Upper lobe of left lung (tissue), 6 donors: ENCODE measurements at regions not wholly inside any gene's neighbourhood (a gene's known extent, or its start where the extent isn't known, plus 50 kb on each side); places are given as distances from the start of the nearest gene placed in this dataset.

Experiments used
- ATAC-seq, 2 donors: fragments of 200-7000 bp; cut with Tn5 transposase; one replicate each; pipeline ENCODE4 v1.9.1; 2022; ENCODE audit warnings: mild to moderate bottlenecking in 2 of 2, moderate library complexity in 2 of 2; ENCODE audit not compliant: low FRiP score in 2 of 2
- DNase-seq, 2 donors: peaks; one replicate each; pipeline ENCODE4 v3.0.0-alpha.2; 2019 to 2020
- H3K27ac ChIP-seq, 4 donors: fragments of 200-600 bp; sonication (generic); one replicate each; pipeline ENCODE4 v1.5.1; 2016 to 2019
- H3K27me3 ChIP-seq, 4 donors: fragments of 200-600 bp; sonication (generic); one replicate each; pipeline ENCODE4 v1.5.1; 2017 to 2019
- H3K36me3 ChIP-seq, 4 donors: fragments of 200-600 bp; sonication (generic); one replicate each; pipeline ENCODE4 v1.5.1; 2016 to 2019
- H3K4me1 ChIP-seq, 4 donors: fragments of 200-600 bp; sonication (generic); one replicate each; pipeline ENCODE4 v1.5.1; 2018 to 2019
- H3K4me3 ChIP-seq, 4 donors: fragments of 200-600 bp; sonication (generic); one replicate each; pipeline ENCODE4 v1.5.1; 2017 to 2019; ENCODE audit warnings: mild to moderate bottlenecking in 2 of 4, moderate library complexity in 1 of 4
- H3K9me3 ChIP-seq, 4 donors: fragments of 200-600 bp; sonication (generic); one replicate each; pipeline ENCODE4 v1.5.1; 2018 to 2019
- EP300 ChIP-seq, 4 donors: sonication (generic); formaldehyde crosslinking; IDR thresholded peaks; one replicate each; pipeline ENCODE4 v1.5.1; 2017; ENCODE audit warnings: antibody characterized with exemption in 4 of 4, control low read depth in 2 of 4
- POLR2A ChIP-seq, 4 donors: fragments of 450-650 bp; IDR thresholded peaks; one replicate each; pipeline ENCODE4 v1.5.1; 2016 to 2017; ENCODE audit warnings: antibody characterized with exemption in 4 of 4, mild to moderate bottlenecking in 2 of 4
- POLR2AphosphoS5 ChIP-seq, 2 donors: sonication (generic); formaldehyde crosslinking; IDR thresholded peaks; one replicate each; pipeline ENCODE4 v1.5.1; 2017; ENCODE audit warnings: antibody characterized with exemption in 2 of 2
- WGBS, 2 donors: methylation state at CpG; one replicate each; pipeline ENCODE4 v1.1.5; 2017 to 2018; 5-methylcytosine and 5-hydroxymethylcytosine counted together
- TF ChIP-seq, protein P1 (sequence below), 6 experiments: fragments of 450-650 bp in 4 of 6; fragments of 200-600 bp in 2 of 6; sonication (generic) in 2 of 6; IDR thresholded peaks; one replicate each; pipeline ENCODE4 v1.5.1; 2016 to 2019; ENCODE audit warnings: antibody characterized with exemption in 6 of 6
- donor health status: DM: no; HTN: no; CAD: no; lungs with moderate emphysema.
- donor health status: DM: no; HTN: yes; CAD: no; lungs with severe emphysema.

DNA sequence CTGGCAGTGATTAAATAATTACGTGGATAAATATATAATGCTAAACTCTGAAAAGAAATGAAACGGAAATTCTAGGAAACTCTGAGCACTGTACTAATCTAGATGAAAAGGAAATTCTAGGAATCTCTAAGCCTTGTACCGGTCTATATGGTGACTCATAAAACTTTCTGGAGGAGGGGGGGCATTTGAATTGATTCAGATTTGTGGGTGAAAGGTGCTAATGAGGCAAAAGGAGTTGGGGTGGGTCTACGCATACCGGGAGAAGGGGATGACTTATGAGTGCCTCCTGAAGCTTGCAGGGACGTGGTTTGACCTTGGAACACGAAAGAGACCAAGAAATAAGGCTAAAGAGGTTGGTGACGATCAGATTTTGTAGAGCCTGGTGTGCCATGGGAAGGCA is 151.7 kb upstream of the CASK start:
- ATAC-seq (no peak), DNase-seq (no peak)
- Histone ChIP-seq H3K9me3 (no peaks in the 10 kb centered on the region), H3K4me1 (no peaks in the 10 kb centered on the region), H3K27me3 (no peaks in the 10 kb centered on the region), H3K4me3 (no peak overlapping the region), H3K36me3 (no peaks in the 10 kb centered on the region), H3K27ac (no peak overlapping the region)
- 78 to 93% methylated on average over 8 of the region's 8 CpGs for WGBS, 2 donors
- no peak for TF ChIP-seq POLR2A (IDR thresholded peaks at IDR 0.05)
- TF ChIP-seq EP300 (IDR thresholded peaks at IDR 0.05) = no peak
- TF ChIP-seq POLR2AphosphoS5 (IDR thresholded peaks at IDR 0.05) = no peak

DNA sequence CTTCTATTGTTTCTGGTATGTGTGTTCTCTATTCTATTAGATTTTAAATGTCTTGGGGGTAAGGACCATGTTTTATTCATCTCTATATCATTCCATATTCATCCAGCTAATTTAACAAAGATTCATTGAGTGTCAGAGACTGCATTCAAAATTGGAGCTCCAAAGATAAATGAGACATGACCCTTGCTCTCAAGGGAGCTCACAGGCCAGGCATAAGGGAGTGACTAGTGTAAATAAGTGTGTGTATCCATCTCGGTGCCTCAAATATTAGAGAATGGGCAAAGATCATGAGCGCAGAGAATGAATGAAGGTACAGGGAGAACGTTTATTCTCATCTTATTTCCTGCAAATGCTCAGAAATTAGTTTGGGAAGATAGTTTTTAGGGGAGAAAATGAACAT is 150.1 kb upstream of the CASK start:
- Histone ChIP-seq H3K4me1 (no peaks in the 10 kb centered on the region), H3K9me3 (no peaks in the 10 kb centered on the region), H3K27me3 (no peaks in the 10 kb centered on the region), H3K36me3 (no peaks in the 10 kb centered on the region), H3K27ac (no peak overlapping the region), H3K4me3 (no peak overlapping the region)
- ATAC-seq (no peak), DNase-seq (no peak)
- 60 to 75% methylated on average over 3 of the region's 3 CpGs for WGBS, 2 donors
- no peak for TF ChIP-seq EP300 (IDR thresholded peaks at IDR 0.05)
- TF ChIP-seq POLR2A (IDR thresholded peaks at IDR 0.05) = no peak
- TF ChIP-seq, protein P1, sequence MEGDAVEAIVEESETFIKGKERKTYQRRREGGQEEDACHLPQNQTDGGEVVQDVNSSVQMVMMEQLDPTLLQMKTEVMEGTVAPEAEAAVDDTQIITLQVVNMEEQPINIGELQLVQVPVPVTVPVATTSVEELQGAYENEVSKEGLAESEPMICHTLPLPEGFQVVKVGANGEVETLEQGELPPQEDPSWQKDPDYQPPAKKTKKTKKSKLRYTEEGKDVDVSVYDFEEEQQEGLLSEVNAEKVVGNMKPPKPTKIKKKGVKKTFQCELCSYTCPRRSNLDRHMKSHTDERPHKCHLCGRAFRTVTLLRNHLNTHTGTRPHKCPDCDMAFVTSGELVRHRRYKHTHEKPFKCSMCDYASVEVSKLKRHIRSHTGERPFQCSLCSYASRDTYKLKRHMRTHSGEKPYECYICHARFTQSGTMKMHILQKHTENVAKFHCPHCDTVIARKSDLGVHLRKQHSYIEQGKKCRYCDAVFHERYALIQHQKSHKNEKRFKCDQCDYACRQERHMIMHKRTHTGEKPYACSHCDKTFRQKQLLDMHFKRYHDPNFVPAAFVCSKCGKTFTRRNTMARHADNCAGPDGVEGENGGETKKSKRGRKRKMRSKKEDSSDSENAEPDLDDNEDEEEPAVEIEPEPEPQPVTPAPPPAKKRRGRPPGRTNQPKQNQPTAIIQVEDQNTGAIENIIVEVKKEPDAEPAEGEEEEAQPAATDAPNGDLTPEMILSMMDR (IDR thresholded peaks at IDR 0.05) = no peak
- no peak for TF ChIP-seq POLR2AphosphoS5 (IDR thresholded peaks at IDR 0.05)

DNA sequence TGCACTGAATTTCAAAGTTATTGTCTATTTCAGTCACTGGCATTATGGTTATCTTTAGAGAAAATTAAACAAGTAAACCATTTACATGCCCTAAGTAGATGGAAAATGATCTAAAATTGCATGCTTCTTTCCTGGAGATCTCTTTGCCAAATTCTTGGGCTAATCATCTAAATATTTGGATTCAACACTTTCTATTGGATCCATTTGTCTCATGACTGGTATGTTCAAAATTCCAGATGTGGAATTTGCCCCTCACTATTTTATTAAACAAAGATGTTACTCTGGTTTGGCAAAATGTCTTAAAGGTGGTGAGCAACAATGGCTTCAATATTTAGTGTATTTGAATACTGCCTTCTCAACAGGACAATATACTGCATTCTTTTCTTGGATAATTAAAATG is 147.5 kb upstream of the CASK start:
- H3K4me3 ChIP-seq = no peak overlapping the region
- no peak overlapping the region for H3K27ac ChIP-seq
- no peak for DNase-seq
- H3K4me1 ChIP-seq = no peaks in the 10 kb centered on the region
- TF ChIP-seq EP300 (IDR thresholded peaks at IDR 0.05) (no peak), POLR2A (IDR thresholded peaks at IDR 0.05) (no peak), POLR2AphosphoS5 (IDR thresholded peaks at IDR 0.05) (no peak)
- TF ChIP-seq, protein P1 (IDR thresholded peaks at IDR 0.05) = no peak
- H3K9me3 ChIP-seq = no peaks in the 10 kb centered on the region
- no peaks in the 10 kb centered on the region for H3K36me3 ChIP-seq
- no peaks in the 10 kb centered on the region for H3K27me3 ChIP-seq
- no peak for ATAC-seq

DNA sequence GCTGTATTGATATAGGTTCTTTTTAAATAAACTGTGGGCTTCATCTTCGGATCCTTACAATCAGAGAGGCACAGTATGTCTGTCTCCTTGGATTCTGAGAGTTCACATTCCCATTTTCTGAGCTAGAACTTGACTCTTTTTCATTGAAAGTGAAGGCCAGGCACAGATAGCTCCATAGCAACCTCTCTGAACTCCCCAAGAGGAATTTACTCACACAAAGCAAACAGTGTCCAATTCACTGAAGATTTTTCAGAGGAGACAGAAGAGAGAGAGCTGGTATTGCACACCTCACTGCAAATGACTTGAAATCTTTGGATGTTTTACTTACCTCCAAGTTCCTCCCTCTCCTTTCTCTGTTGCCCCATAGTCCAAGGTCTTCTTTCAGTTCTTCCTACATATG is 130.9 kb upstream of the CASK start:
- no peaks in the 10 kb centered on the region for H3K9me3 ChIP-seq
- no peaks in the 10 kb centered on the region for H3K4me1 ChIP-seq
- no peak for ATAC-seq
- TF ChIP-seq EP300 (IDR thresholded peaks at IDR 0.05) (no peak), POLR2A (IDR thresholded peaks at IDR 0.05) (no peak), POLR2AphosphoS5 (IDR thresholded peaks at IDR 0.05) (no peak)
- TF ChIP-seq, protein P1 (IDR thresholded peaks at IDR 0.05) = no peak
- H3K27ac ChIP-seq = no peak overlapping the region
- no peak overlapping the region for H3K4me3 ChIP-seq
- no peaks in the 10 kb centered on the region for H3K27me3 ChIP-seq
- no peaks in the 10 kb centered on the region for H3K36me3 ChIP-seq
- no peak for DNase-seq
- 61 to 77% methylated on average over 1 of the region's 1 CpG for WGBS, 2 donors

DNA sequence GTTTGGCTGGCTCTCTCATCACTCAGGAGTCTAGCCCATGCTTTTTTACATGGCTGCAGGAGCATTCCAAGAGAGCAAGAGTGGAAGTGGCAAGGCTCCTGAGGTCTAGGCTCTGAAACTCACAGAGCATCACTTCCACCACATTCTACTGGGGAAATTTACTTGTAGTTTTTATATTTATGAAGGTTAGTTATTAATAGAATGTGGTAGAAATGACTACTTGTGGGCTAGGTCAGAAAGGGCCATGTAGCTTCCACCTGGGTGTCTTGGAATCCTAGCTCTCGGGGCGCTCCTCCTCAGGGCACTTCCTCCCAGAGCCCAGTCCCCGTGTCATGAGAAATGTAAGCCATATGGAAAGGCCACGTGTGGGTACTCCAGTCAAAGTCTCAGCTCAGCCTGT is 127.0 kb upstream of the CASK start:
- TF ChIP-seq EP300 (IDR thresholded peaks at IDR 0.05) = no peak
- TF ChIP-seq, protein P1 (IDR thresholded peaks at IDR 0.05) = no peak
- TF ChIP-seq POLR2A (IDR thresholded peaks at IDR 0.05) = no peak
- Histone ChIP-seq H3K9me3 (no peaks in the 10 kb centered on the region), H3K36me3 (no peaks in the 10 kb centered on the region), H3K4me3 (no peak overlapping the region), H3K4me1 (no peaks in the 10 kb centered on the region), H3K27me3 (no peaks in the 10 kb centered on the region), H3K27ac (no peak overlapping the region)
- no peak for DNase-seq
- no peak for ATAC-seq
- 89% methylated on average over 3 to 4 of the region's 4 CpGs for WGBS, 2 donors
